Esophagus (tissue), 2 donors: ENCODE measurements at regions not wholly inside any gene's neighbourhood (a gene's known extent, or its start where the extent isn't known, plus 50 kb on each side); places are given as distances from the start of the nearest gene placed in this dataset.

Source experiments
- H3K27ac ChIP-seq, 2 donors: one replicate each; pipeline ENCODE4 v1.5.1; 2013; ENCODE audit warnings: low read depth in 2 of 2, mild to moderate bottlenecking in 2 of 2, inconsistent platforms in 1 of 2, low read length in 1 of 2, moderate library complexity in 1 of 2
- H3K27me3 ChIP-seq, 2 donors: one replicate each; pipeline ENCODE4 v1.6.1; 2013; ENCODE audit warnings: low read length in 2 of 2, control low read depth in 1 of 2, mild to moderate bottlenecking in 1 of 2; ENCODE audit not compliant: insufficient read depth in 2 of 2, control insufficient read depth in 1 of 2
- H3K36me3 ChIP-seq, 2 donors: one replicate each; pipeline ENCODE4 v1.6.1; 2013; ENCODE audit warnings: low read length in 1 of 2; ENCODE audit not compliant: control insufficient read depth in 2 of 2, insufficient read depth in 2 of 2
- H3K4me1 ChIP-seq, 2 donors: one replicate each; pipeline ENCODE4 v1.6.1; 2013; ENCODE audit warnings: low read length in 1 of 2; ENCODE audit not compliant: control insufficient read depth in 2 of 2, insufficient read depth in 2 of 2
- H3K4me3 ChIP-seq, 2 donors: one replicate each; pipeline ENCODE4 v1.5.1; 2013; ENCODE audit warnings: low read length in 2 of 2, mild to moderate bottlenecking in 2 of 2, low read depth in 1 of 2, moderate library complexity in 1 of 2
- H3K9me3 ChIP-seq, 2 donors: one replicate each; pipeline ENCODE4 v1.6.1; 2013; ENCODE audit warnings: mild to moderate bottlenecking in 2 of 2, low read depth in 1 of 2, low read length in 1 of 2, moderate library complexity in 1 of 2; ENCODE audit not compliant: control insufficient read depth in 2 of 2, insufficient read depth in 1 of 2
- WGBS, 2 donors: extraction: QIAGEN DNeasy Blood & Tissue Kit; methylation state at CpG; one replicate each; pipeline ENCODE4 v1.1.7; 2013; 5-methylcytosine and 5-hydroxymethylcytosine counted together
- donor health status: healthy with polysubstance abuse.
- donor health status: Bipolar disorder and iron deficiency.

DNA sequence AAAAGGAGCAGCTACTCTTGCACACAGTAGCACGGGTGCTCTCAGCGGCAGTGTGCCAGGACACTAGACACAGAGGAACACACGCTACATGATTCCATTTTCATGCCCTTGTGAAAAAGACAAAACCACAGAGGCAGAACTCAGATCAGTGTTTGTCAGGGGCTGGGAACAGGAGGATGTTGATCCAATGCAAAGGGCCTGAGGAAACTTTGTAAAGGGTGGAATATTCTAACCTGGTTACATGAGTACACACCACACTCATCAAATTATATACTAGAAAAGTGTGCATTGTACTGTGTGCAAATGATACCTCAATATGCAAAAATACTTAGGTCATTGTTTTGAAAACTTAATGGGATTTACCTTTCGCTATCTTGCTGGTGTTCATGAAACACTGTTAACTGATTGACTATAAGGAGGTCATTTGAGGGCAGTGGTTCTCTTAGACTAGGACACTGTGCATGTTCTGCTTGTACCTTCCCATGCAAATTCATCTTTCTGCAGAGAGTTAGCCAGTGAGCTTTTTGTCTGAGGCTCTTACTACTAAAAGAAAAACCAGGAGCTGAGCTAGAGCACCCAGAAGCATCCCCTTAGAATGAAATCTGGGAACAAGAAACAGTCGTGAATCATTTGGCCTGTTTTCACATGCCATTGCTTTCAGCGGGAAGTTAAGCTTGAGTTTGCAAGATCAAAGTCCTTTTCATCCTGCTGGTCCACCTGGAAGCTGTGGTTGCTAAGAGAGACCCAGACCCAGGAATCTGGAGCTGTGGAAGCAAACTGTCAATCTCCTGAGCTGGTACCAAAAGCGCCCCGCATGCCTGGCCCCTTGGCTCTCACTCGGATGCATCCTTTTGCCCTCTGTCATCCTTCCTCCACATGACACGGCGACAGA lies 204.8 kb downstream of the TTLL2 start:
- Histone ChIP-seq H3K27ac (no peak overlapping the region), H3K4me3 (no peak overlapping the region), H3K9me3 (no peaks in the 10 kb centered on the region), H3K27me3 (no peaks in the 10 kb centered on the region), H3K36me3 (no peaks in the 10 kb centered on the region), H3K4me1 (no peaks in the 10 kb centered on the region)
- WGBS, 2 donors: 81 to 86% methylated on average over 11 of the region's 11 CpGs

DNA sequence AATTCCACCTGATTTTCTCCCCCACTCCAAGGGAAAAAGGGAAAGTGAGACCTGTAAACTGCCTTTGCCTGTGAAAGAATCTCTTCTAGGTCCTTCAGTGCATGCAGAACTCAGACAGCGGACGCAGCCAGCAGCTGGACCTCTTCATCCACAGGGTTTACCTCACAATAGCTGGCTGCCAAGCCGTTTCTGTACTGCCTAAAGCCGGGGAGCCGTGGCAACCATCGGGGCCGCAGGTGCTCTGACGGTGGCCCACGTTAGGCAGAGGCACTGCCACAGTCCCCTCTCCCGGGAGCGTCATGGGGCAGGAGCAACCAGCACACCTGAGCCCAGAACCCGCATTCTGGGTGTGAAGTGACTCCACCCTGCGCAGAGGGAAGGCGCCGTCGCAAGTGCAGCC lies 206.1 kb downstream of the TTLL2 start:
- Histone ChIP-seq H3K36me3 (no peaks in the 10 kb centered on the region), H3K4me1 (no peaks in the 10 kb centered on the region), H3K27ac (no peak overlapping the region), H3K4me3 (no peak overlapping the region), H3K27me3 (no peaks in the 10 kb centered on the region), H3K9me3 (no peaks in the 10 kb centered on the region)
- 72 to 74% methylated on average over 16 of the region's 16 CpGs for WGBS, 2 donors

DNA sequence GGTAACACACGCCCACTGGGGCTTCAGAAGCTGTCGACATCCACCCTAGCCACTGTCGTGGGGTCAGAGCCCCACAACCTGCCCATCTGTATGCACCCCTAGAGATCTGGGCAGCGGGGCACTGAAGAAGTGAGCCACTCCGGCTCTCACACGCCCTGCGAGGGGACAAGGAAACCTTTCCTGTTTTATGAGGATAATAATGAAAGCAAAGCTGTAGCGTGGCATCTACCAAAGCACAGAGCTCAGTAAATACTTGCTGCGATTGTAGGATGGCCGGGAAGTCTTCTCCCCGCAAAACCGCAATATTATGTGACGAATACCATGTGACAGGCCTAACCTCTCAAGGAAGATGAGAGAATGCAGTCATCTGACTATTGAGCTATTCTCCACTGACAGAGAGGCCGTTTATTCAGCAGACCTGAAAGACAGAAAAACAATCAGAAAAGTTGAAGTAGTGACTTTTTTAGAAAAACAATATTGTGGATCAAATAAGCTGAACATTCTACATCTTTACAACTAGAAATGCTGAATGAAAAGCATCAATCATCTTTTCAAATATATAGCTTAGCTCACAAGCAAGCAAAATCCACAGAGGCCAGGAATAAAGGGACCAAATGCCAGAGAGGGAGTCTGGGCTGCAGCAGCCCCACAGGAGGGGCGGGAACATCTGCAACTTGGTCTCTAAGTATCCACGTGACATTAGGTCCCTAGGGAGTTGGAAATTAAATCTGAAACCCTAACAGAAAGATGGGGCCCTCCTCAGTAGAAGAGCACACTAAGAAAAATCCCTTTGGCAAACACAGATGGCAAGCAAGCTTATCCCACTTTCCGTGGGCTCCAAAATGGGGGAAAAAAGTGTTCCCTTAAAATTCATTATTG lies 207.8 kb downstream of the TTLL2 start:
- WGBS, 2 donors: 90% methylated on average over 17 of the region's 17 CpGs

DNA sequence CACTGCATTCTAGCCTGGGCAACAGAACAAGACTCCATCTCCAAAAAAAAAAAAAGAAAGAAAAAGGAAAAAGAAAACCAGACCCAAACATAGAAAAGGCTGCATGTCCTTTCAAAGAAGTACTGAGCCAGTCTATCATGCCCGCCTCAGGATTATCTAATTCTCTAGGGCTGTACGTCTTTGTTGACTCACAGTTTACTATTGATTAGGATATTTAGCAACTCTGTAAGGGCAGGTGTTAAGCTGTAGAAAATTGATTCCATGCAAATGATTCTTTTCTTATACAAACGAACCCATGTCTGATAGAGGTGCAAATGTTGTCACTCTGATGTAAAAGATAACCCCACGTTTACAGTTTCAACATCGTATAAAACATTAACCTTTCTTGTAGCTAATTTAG lies 209.0 kb downstream of the TTLL2 start:
- Histone ChIP-seq H3K27ac (no peak overlapping the region), H3K9me3 (no peaks in the 10 kb centered on the region), H3K27me3 (no peaks in the 10 kb centered on the region), H3K4me1 (no peaks in the 10 kb centered on the region), H3K36me3 (no peaks in the 10 kb centered on the region), H3K4me3 (no peak overlapping the region)
- 51 to 60% methylated on average over 5 of the region's 5 CpGs for WGBS, 2 donors

More for the DNA sequence above, 207.8 kb downstream of the TTLL2 start:
- Histone ChIP-seq H3K27ac (no peak overlapping the region), H3K36me3 (no peaks in the 10 kb centered on the region), H3K27me3 (no peaks in the 10 kb centered on the region), H3K9me3 (no peaks in the 10 kb centered on the region), H3K4me3 (no peak overlapping the region), H3K4me1 (no peaks in the 10 kb centered on the region)

DNA sequence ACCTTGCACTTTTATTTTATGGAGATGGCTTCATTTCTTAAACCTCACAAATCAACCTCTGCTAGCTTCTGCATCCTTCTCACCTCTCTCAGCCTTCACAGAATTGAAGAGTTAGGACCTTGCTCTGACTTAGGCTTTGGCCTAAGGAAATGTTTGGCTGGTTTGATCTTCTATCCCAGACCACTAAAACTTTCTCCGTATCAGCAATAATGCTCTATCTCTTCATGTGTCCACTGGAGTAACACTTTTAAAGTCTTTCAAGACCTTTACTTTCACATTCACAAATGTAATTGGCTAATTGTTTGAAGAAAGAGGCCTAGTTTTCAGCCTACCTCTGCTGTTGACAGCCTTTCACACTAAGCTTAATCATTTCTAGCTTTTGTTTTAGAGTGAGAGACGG lies 212.9 kb downstream of the TTLL2 start:
- Histone ChIP-seq H3K27ac (no peak overlapping the region), H3K4me3 (no peak overlapping the region), H3K36me3 (no peaks in the 10 kb centered on the region), H3K27me3 (no peaks in the 10 kb centered on the region), H3K9me3 (no peaks in the 10 kb centered on the region), H3K4me1 (no peaks in the 10 kb centered on the region)
- WGBS, 2 donors: 57 to 91% methylated on average over 2 of the region's 2 CpGs

DNA sequence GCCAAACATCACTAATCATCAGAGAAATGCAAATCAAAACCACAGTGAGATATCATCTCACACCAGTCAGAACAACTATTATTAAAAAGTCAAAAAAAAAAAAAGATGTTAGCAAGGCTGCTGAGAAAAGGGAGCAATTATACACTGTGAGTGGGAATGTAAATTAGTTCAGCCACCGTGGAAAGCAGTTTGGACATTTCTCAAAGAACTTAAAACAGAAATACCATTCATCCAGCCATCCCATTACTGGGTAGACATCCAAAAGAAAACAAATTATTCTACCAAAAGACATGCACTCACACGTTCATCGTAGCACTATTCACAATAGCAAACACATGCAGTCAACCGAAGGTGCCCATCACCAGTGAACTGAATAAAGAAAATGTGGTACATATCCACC lies 213.9 kb downstream of the TTLL2 start:
- Histone ChIP-seq H3K36me3 (no peaks in the 10 kb centered on the region), H3K9me3 (no peaks in the 10 kb centered on the region), H3K4me1 (no peaks in the 10 kb centered on the region), H3K27ac (no peak overlapping the region), H3K27me3 (no peaks in the 10 kb centered on the region), H3K4me3 (no peak overlapping the region)
- 25 to 47% methylated on average over 4 of the region's 4 CpGs for WGBS, 2 donors

DNA sequence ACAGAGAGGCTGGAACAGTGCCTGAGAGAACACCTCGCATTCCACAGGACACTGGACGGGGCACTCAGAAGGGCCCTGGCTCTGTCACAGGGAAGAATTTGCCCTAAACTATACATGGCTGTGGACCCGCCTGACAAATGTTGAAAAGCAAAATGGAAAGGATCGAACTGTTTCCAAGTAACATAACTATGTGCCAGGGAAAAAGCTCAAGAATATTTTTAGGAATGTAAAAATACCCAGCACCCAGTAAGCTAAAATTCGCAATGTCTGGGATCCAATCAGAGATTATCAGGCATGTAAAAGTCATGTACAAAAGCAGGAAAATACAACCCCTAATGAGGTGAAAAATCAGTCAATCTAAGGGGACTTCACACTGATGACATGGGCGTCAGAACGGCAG lies 215.9 kb downstream of the TTLL2 start:
- H3K9me3 ChIP-seq: no peaks in the 10 kb centered on the region
- WGBS, 2 donors: 81 to 95% methylated on average over 7 of the region's 7 CpGs
- no peaks in the 10 kb centered on the region for H3K36me3 ChIP-seq
- H3K4me3 ChIP-seq: no peak overlapping the region
- no peak overlapping the region for H3K27ac ChIP-seq
- no peaks in the 10 kb centered on the region for H3K4me1 ChIP-seq
- no peaks in the 10 kb centered on the region for H3K27me3 ChIP-seq

DNA sequence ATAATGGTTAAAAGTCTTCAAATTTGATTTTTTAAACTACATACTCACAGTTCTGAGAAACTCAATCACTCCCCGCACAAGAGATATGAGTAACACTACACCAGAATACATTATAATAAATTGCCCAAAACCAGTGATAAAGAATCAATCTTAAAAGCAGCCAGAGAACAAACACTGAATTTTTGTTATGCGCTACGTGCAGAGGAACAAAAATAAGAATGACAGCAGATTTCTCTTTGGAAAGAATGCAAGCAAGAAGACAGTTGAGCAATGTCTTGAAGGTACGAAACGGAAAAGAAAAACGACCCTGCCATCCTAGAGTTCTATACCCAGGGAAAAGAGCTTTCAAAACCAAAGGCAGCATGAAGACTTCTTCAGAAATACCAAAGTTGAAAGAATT lies 216.7 kb downstream of the TTLL2 start:
- H3K27me3 ChIP-seq: no peaks in the 10 kb centered on the region
- no peaks in the 10 kb centered on the region for H3K9me3 ChIP-seq
- 92% methylated on average over 6 of the region's 6 CpGs for WGBS, 2 donors
- no peak overlapping the region for H3K27ac ChIP-seq
- H3K36me3 ChIP-seq: no peaks in the 10 kb centered on the region
- H3K4me1 ChIP-seq: no peaks in the 10 kb centered on the region
- H3K4me3 ChIP-seq: no peak overlapping the region

DNA sequence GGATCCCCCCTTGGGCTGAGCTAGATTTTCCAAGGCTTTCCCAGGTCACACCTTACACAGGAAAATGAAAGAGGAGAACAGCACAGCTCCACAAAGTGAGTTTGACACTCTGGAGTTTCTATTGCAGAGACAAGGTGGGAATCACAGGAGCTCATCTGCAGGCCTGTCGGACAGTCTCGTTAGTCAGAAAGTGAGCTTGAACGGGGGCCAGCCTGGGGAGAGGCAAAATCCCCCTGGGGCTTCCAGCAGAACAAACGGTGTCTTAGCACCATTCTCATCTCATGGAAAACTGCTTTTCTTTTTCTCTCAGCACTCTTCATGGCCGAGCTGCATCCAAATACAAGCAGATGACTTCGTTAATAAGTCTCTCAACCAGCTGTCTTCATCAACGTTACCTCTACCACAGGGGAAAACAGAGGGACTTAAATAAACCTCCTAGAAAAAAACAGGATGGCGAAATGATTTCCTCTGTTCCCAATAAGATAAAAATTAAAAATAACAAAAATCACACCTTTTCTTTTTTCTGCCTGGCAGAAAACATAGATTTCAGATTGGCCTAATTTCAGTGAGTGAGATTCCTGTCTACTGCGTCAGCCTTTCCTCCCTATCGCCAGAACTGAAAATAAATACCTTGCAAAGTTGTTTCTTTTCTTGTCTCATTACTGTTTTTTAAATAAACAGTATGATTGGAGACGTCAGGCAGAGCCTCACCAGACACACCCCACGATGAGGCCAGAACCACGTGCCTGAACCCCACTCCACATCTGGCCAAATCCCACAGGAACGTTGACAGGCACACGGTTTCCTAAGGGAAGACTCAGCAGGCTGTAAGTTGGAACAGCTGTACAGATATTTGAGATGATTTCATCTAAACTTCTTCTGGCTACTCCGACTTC lies 219.0 kb downstream of the TTLL2 start:
- Histone ChIP-seq H3K36me3 (no peaks in the 10 kb centered on the region), H3K4me3 (no peak overlapping the region), H3K27me3 (no peaks in the 10 kb centered on the region), H3K4me1 (no peaks in the 10 kb centered on the region), H3K9me3 (no peaks in the 10 kb centered on the region), H3K27ac (no peak overlapping the region)
- WGBS, 2 donors: 43 to 49% methylated on average over 16 of the region's 16 CpGs
